C4-2B (cell line): ENCODE measurements at regions not wholly inside any gene's neighbourhood (a gene's known extent, or its start where the extent isn't known, plus 50 kb on each side); places are given as distances from the start of the nearest gene placed in this dataset.
"Not testable (repeated sequence)": the region's sequence is repeated elsewhere in the genome, so short reads cannot be mapped to it uniquely, and the experiment has no call there.

ENCODE experiments used
- H3K27ac ChIP-seq: fragments of 450-650 bp; 2 replicates; pipeline ENCODE4 v1.5.1; 2017
- ZFX ChIP-seq: fragments of 450-650 bp; IDR thresholded peaks from 2 replicates; pipeline ENCODE4 v1.6.1; 2017
- TF ChIP-seq, protein P1 (sequence below): fragments of 450-650 bp; conservative IDR thresholded peaks from 2 replicates; pipeline ENCODE4 v1.5.1; 2017; ENCODE audit warnings: mild to moderate bottlenecking

DNA sequence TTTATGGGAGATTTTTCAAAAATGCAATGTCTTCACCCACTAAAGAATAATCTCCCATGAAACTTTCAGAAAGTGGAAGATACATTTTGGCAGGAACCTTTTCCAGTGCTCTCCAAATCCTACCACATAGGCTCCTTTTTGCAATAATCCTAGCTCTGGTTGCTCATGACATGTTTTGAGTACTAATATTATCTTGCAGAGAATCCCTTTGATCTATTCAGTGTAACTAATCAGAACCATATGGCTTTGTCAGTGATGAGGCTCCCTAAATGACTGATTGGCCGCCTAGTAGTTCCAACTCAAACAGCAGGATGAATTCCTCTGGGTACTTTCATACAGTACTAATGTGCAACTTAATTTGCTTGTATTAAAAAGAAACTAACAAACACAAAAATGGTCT lies 544.0 kb upstream of the FAM98A start:
- no peak overlapping the region for H3K27ac ChIP-seq
- TF ChIP-seq, protein P1, sequence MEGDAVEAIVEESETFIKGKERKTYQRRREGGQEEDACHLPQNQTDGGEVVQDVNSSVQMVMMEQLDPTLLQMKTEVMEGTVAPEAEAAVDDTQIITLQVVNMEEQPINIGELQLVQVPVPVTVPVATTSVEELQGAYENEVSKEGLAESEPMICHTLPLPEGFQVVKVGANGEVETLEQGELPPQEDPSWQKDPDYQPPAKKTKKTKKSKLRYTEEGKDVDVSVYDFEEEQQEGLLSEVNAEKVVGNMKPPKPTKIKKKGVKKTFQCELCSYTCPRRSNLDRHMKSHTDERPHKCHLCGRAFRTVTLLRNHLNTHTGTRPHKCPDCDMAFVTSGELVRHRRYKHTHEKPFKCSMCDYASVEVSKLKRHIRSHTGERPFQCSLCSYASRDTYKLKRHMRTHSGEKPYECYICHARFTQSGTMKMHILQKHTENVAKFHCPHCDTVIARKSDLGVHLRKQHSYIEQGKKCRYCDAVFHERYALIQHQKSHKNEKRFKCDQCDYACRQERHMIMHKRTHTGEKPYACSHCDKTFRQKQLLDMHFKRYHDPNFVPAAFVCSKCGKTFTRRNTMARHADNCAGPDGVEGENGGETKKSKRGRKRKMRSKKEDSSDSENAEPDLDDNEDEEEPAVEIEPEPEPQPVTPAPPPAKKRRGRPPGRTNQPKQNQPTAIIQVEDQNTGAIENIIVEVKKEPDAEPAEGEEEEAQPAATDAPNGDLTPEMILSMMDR = no peak
- no peak for TF ChIP-seq ZFX

DNA sequence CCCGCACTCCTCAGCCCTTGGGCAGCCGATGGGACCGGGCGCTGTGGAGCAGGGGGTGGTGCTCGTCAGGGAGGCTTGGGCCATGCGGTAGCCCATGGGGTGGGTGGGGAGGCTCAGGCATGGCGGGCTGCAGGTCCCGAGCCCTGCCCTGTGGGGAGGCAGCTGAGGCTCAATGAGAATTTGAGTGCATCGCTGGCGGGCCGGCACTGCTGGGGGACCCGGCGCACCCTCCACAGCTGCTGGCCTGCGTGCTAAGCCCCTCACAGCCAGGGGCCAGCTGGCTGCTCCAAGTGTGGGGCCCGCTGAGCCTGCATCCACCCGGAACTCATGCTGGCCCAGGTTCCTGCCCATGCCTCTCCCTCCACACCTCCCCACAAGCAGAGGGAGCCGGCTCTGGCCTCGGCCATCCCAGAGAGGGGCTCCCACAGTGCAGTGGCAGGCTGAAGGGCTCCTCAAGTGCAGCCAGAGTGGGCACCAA lies 543.5 kb upstream of the FAM98A start:
- H3K27ac ChIP-seq = not testable (repeated sequence)

DNA sequence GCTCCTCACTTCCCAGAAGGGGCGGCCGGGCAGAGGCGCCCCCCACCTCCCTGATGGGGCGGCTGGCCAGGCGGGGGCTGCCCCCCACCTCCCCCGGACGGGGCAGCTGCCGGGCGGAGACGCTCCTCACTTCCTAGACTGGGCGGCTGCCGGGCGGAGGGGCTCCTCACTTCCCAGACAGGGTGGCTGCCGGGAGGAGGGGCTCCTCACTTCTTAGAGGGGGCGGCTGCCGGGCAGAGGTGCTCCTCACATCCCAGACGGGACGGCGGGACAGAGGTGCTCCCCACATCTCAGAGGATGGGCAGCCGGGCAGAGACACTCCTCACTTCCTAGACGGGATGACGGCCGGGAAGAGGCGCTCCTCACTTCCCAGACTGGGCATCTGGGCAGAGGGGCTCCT lies 534.0 kb upstream of the FAM98A start:
- H3K27ac ChIP-seq = not testable (repeated sequence)

DNA sequence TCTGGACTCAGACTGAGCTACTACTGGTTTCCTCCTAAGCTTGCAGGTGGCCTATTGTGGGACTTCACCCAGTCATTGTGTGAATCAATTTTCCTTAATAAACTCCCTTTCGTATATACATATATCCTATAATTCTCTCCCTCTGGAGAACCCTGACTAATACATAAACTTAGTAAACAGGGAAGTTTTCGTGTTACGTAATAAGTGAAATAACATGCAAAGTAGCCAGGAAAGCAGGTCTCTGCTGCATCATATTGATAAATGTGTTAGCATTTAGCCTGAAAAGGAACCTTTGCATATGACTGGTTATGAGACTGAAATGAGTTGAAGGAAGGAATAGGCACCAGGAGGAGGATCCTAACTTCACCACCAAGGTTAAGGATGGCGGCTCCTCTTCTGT lies 527.2 kb upstream of the FAM98A start:
- TF ChIP-seq ZFX = no peak
- TF ChIP-seq, protein P1 = no peak
- H3K27ac ChIP-seq = no peak overlapping the region

DNA sequence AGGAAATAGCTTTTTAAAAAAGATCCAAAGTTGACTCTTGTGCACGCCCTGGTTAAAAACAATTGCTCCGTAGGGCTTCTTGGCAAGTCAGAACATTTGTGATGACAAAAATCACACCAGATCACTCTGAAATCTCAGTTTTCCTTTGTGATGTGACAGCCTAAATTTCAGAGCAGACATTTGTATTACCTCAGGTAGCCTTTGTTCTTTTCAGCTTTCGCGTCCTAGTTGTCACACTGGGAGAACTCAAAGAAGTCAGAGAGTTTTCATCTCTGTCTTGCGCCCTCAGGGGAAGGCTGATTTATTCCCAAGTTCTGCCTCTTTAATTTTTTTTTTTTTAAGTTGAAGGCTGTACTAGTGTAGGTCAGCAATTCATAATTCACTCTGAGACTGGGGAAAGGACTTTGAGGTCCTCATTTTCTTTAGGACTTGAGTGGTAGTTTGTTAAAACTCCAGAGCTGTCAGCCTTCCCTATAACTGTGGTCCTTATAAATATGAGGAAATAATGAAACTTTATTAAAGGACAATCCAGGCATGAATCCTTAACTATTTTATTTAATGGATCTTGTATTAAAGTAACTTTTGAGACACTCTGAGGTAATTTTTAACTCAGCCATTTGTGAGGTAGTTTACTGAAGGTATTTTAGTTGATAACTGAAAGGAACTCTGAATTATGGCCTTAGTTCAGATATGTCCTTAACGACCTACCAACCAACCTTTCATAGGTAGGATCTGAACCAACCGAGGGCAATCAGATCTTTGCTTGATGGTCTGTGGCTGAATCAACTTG lies 525.1 kb upstream of the FAM98A start:
- TF ChIP-seq, protein P1 = no peak
- TF ChIP-seq ZFX = no peak
- H3K27ac ChIP-seq = no peak overlapping the region

DNA sequence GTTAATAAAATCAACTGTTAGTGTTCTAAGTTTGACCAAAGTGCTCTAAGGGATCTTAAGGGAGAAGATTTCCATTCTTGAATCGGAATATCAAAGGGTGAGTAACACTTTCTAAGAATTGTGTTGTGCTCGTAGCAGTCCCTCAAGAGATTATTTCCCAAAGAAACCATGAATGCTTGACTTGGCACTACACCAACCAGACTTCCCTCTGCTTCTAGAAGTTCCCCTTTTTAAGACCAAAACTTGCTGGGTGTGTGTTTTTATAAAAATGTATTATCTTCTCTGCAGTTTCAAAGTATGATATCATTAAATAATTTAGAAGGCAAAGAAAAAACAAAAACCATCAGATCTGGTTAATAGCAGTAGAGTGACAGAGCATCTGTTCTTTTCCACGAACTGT lies 522.0 kb upstream of the FAM98A start:
- TF ChIP-seq, protein P1 = no peak
- no peak for TF ChIP-seq ZFX

DNA sequence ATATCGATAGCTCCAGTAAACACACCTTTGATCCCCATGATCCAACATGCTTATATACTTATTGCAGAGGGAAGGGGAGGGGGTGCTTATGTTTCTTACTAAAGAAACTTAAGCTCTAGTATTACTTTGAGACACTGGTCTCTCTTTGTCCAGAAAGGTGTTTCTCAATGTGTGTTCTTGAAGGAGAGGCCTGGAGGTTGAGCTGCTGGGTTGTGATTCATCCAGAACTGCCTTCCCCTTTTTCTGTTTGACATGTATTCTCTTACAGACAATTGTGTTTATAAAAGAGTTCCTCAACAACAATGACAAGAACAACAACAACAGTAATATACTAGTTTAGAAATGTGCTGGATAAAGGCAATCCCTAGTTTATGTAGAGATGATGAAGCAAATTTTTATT lies 516.0 kb upstream of the FAM98A start:
- TF ChIP-seq ZFX = no peak
- TF ChIP-seq, protein P1 = no peak
- H3K27ac ChIP-seq = no peak overlapping the region

More for the DNA sequence above, 522.0 kb upstream of the FAM98A start:
- no peak overlapping the region for H3K27ac ChIP-seq

DNA sequence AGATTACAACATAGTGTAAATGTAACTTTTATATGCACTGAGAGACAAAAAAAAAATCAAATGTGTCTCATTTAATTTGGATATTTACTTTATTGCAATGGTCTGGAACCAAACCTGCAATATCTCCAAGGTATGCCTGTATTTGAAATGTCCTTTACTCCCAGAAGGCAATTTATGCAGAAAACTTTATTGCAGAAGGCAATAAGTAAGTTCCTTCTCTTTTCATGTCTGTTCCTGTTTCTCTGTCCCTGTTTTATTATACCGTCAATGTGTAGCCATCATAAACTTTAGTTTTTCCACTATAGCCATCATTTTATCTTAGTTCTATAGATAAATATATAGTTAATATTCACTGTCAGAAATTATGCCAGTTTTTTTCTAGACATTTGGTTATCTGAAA lies 513.1 kb upstream of the FAM98A start:
- no peak overlapping the region for H3K27ac ChIP-seq
- TF ChIP-seq, protein P1 = no peak
- no peak for TF ChIP-seq ZFX
